SK-N-DZ (cell line): ENCODE measurements at regions not wholly inside any gene's neighbourhood (a gene's known extent, or its start where the extent isn't known, plus 50 kb on each side); places are given as distances from the start of the nearest gene placed in this dataset.
"Not testable (repeated sequence)": the region's sequence is repeated elsewhere in the genome, so short reads cannot be mapped to it uniquely, and the experiment has no call there.

Experiments
- DNase-seq: peaks from one replicate; pipeline ENCODE4 v3.0.0-alpha.2; 2015; ENCODE audit warnings: low spot score

DNA sequence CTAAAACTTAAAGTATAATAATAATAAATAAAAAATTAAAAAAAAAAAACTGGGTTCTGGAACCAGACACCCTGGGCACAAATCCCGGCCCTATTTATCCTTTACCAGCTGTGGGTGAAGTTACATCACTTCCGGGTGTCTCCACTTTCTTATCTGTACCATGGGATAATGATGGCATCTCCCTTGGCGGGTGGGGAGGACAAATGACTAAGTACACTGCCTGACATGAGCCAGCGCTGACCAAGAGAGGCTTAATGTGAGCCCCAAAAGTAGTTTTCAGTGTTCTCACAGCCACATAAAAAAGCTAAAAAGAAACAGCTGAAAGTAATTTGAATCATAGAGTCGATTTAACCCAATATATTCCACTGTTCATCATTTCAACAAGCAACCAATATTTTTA lies 424.9 kb downstream of the SOX9 start:
- DNase-seq, result no peak

DNA sequence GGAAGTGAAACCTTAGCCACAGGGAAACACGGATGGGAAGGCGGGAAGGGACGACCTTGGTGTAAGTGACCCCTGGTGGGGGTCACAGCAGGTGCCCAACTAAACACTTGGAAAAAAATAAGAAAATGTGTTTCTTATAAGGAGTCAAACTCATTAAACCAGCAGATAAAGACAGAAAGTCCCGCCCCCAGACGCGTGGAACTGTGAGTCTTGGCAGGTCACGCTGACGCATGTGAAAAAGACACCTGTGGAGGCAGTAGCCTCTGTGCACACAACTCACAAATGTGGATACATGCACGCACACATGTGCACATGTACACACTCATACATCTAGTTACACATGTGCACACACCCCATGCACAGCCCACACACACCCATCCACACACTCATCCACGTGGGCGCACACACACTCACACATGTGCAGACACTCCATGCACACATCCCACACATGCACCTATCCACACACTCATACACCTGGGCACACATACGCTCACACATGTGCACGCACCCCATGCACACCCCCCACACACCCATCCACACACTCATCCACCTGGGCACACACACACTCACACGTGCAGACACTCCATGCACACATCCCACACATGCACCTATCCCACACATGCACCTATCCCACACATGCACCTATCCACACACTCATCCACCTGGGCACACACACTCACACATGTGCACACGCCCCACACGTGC lies 432.4 kb downstream of the SOX9 start:
- no peak for DNase-seq

DNA sequence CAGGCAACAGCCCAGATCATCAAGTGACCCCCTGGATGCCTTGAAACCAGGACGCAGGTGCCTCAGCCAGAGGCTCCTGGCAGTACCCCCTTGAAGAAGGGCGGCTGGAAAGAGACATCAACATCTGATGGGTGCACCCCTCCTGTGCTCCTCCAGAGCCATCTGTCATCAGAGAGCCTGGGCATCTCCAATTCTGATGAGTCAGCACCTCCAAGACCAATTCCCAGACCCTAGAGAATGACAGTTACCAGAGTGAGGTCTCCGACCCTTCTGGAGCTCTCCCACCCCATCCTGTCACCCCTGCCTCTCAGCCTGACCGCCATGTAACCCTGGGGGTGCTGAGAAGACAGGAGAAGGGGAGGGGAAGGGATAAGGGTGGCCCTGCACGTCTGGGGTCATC lies 433.7 kb downstream of the SOX9 start:
- DNase-seq, result no peak

DNA sequence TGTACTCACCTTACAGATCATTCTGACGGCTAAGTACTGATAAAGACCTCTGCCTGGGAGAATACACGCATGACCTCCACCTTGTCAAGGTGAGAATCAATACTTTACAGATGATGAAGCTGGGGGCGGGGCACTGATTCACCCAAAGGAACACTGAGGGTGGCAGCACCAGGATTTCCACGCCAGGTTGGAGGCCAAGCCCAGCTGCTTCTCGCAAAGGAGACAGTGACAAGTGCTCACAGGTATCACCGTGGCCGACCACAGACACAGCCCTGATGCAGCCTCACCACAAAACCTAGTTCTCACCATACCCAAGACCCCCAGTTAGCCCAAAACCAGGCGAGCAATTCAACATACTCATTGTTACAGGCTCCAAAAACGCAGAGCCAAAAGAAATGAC lies 434.2 kb downstream of the SOX9 start:
- DNase-seq, result no peak

DNA sequence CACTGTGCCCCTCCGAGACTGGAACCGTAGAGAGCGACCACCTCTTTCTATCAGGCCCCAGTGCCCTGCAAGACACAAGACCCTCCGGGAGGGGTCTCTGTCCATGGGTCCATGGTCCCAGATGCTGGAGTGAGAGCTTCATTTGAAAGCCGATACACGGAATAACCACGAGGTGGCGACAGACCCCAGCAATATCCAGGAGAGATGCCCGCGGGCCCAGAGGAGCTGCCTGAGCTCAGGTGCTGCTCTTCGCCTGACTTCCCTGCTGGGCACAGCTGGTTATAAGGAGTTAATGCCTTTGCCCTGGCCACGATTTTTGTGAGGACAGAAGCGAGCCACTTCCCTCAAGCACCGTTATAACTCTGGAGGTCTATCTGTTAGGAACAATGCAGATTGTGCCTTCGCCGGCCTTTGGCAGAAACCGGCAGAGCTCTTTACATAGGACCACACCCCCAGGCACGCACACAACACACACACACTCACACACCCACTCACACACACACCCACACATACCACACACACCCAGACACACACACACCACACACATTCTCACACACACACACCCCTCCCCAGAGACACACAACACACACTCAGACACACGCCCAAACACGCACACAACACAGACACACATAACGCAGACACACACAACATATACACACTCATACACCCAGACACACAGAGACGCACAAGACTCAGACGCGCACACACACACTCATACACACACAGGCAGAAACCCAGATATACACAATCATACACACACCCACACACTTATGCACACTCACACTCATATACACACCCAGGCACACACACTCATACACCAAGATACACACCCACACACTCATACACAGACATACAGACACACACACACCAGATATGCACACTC lies 436.4 kb downstream of the SOX9 start:
- DNase-seq, result peak; percentile 90

DNA sequence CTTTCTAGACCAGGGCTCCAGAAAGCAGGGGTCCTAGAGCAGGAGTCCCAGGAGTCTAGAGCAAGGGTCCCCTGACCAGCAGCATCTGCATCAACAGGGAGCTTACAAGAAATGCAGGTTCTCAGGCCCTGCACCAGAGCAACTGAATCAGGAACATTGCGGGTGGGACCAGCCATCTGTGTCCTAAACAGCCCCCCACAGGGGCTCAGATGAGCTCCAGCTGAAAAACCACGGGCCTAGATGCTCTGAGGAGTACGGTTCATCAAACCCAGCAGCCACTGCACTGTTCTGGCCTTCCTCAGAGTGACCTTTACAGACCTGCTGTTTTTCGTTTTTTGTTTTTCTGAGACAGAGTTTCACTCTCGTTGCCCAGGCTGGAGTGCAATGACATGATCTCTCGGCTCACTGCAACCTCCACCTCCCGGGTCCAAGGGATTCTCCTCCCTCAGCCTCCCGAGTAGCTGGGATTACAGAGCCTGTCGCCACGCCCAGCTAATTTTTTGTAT lies 438.2 kb downstream of the SOX9 start:
- no peak for DNase-seq

DNA sequence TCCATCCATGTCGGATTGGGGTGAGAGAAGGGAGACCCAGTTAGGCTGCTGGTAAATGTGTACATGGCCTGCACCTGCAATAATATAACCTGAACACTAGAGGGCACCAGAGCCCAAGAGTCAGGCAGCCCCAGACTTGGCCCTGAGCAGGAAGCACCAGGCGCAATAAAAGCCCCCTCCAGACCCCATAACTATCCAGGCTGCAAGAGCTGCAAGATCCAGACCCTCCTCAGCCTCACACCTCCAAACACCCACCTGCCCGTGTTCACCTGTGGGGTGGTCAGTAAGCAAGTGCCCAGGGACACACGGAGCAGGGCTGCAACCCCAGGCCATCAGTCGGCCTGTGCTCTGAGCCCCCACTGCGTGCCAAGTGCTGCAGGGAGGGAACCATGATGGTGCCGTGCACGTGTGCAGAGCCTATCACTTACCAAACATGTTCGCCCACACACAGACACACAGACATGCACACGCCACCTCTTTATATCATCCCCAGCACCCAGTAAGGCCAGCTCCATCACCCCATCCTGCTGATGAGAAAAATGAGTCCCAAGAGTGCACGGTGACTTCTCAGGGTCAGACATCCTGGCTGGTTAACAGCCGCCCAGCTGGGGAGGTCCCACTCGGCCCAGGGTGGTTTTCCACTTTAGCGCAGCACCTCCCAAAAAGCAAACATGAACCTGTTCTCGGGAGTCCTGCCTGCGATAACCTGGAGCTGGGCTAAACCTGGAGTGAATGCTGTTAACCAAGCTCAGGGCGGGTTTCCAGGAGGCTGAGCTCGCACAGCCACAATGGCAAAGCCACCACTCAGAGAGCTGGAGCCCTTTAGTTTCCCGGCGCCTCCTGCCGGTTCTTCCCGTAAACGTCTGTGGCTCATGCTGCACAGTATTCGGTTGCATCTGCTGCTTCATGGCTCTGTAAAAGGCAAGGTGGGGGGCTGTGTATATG lies 439.8 kb downstream of the SOX9 start:
- DNase-seq, result peak; percentile 78

DNA sequence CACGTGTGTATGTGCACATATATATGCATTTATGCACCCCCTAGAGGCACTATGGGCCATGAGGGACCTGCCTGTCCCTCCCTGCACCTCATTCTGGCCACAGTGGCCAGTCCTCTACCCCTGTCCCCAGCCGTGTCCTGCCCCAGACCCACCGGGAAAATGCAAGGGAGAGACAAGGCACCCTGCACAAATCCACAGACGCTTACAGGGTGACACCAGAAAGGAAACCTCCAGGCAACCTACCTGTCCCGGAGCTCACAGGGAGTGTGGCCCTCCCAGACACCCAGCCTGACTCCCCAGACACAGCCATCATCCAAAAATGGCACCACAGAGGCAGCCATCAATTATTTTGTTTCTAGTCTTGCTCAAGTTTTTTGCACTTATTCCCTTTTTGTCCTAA lies 440.4 kb downstream of the SOX9 start:
- DNase-seq, result no peak

DNA sequence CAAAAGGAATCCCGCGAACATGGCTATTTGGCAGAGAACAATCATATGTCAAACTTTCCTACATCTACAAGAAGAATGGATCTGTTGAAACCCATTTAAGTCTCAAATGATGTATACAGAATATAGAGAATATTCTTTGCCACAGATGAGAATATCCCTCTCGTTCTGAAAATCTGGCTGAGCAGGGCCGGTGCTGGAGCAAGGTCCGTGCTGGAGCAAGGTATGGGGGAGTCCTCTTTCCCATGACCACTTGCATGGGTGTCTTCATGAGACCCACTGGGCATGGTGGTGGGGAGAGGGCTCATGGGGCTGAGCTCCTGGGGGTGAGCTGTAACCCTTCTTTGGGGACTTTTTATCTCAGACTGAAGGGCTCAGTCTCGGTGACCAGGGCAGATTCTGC lies 440.9 kb downstream of the SOX9 start:
- DNase-seq, result no peak

DNA sequence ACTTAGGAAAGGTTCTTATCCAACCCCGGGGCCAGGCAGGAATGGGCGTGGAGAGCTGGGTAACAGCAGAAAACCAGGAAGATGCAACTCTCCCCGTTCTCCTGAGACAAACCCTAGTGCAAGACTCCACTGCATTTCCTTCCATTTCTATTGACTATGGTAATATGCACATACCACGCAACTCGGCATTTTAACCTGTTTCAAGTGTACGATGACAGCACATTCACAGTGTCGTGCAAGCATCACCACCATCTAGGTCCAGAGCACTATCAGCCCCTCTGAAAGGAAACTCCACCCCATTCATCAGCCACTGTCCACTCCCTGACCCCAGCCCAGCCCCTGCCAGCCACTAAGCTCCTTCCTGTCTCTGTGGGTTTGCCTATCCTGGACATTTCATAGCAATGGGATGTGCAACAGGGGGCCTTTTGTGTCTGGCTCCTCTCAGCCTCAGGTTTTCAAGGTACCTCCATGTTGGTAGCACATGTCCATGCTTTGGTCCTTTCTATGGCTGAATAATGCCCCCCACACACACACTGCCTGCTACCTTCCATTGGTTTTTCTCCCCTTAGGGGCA lies 441.9 kb downstream of the SOX9 start:
- DNase-seq, result no peak

DNA sequence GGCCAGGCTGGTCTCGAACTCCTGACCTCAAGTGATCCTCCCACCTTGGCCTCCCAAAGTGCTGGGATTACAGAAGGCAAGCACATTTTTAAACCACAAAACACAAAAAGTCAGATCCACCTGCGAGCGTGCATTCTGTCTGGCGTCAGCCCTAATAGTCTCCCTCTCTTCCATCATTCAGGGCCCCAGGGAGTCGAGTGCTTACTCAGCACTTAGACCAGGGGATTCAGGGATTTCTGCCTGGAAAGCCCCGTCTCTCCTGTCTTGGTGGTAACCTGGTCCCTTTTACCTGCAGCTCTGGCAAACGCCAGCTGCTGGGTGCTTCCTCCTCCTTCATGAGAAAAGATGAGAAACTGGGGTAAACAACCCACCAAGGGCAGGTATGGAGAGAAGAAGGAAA lies 443.1 kb downstream of the SOX9 start:
- DNase-seq, result no peak

DNA sequence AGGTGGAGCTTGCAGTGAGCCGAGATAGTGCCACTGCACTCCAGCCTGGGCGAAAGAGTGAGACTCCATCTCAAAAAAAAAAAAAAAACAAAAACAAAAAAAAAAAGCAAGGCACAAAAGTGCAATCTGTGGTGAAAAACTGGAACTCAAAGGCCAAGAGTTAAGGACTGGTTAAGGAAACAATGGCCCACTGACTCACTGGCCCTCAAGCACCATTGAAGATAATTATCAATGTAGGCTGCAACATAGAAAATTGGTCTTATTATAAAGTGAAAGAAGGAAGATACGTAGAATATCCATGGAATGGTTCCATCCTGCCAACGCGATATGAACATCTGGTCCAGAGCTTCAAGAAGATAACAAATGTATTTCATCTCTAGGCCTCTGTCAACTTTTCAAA lies 444.2 kb downstream of the SOX9 start:
- no peak for DNase-seq

DNA sequence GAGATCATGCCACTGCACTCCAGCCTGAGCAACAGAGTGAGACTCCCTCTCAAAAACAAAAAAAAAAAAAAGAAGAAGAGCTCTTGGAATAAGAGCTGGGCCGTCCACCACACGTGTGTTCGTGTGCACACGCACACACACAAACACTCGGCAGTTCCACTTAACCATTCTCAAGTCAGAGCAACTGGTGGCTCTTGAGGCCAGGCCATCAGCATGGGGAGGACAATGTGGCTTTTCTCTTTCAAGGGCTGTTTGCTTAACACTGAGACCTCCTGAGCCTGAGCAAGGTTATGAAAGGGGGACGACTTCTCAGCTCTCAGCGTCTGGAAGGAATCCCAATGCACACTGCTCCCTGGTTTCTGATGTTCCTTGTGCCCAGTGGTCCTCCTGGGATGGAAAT lies 444.9 kb downstream of the SOX9 start:
- DNase-seq, result no peak

DNA sequence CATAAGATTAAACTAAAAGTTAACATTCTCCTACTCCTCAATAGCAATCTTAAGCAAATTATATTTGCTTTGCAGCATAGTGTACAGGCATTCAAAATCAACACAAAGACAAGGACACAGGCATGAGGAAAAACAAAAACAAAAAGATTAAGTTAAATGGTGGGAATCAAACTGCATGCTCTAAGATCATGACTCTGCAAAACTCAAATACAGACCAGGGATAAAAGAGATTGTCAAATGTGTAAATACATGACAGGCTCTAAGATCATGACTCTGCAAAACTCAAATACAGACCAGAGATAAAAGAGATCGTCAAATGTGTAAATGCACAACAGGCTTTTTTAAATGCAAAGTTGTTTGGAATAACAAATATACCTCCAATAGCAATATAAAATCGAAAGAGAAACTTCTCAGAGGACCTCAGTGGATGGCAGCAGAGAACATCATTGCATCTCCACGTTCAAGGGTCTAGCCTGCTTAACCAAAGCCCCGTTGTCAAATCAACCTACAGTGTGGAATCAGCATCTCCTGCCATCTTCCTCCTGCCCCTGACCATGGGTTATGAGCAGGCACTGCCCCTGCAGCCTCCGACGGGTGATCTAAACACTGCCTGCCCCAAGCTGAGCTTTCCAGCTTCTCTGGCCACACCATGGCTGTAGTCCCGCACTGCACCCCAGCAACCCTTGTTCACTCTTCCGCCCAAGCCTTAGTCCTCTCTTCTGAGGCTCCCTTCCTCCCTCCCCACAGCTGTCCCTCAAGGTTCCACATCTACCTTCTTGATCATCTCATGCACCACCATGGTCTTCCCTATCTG lies 446.1 kb downstream of the SOX9 start:
- no peak for DNase-seq

DNA sequence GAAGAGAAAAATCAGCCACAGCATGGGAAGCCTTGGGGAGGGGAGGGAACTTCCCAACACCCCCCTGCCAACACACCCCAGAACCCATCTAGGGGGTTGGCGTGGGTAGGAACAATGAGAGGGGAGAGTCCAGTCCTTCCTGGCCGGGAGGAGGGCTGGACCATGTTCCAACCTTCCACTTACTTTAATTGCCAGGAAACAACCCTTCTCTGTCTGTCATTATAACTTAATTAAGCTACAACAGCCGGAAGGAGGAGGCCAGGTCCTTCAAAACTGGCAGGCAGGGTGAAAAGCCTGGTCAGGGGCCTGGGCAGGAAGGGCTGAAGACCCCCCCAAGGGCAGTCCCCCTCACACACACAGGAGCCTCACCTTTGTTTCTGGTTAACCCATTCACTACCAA lies 447.0 kb downstream of the SOX9 start:
- DNase-seq, result peak; percentile 76

DNA sequence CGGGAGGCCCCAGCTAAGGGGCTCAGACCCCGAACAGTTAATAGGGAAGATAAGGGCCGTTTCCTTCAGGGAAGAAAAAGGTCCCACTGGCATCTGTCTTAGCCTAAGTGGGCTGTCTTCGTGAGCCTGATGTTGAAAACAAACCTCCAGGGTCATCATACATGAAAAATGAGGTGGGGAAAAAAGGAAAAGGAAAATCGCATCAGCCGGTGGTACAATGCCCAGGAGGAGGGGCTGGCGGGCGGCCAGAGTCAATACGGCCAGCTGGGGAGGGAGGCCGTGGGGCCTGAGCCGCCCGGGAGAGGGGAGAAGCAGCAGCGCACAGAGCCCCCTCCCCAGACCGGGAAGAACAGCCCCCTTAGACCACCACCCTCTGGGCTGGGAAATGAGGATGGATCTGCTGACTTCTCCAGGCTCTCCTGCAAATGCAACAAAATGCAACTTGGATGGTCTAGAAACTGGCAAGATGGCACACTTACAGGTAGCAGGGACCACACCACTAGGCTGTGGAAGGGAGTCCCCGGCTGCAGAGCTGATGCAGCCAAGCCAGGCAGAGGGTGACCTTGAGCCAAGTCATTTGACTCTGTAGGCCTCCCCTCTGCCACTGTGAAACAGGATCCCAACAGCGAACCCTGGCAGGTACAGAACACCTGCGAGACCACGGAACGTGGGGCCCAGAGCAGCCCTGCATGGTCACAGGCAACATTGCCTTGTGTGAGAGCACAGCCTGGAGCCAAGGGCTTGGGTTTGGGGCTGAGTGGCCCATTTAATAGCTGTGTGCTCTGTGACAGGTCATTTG lies 448.5 kb downstream of the SOX9 start:
- DNase-seq, result no peak

DNA sequence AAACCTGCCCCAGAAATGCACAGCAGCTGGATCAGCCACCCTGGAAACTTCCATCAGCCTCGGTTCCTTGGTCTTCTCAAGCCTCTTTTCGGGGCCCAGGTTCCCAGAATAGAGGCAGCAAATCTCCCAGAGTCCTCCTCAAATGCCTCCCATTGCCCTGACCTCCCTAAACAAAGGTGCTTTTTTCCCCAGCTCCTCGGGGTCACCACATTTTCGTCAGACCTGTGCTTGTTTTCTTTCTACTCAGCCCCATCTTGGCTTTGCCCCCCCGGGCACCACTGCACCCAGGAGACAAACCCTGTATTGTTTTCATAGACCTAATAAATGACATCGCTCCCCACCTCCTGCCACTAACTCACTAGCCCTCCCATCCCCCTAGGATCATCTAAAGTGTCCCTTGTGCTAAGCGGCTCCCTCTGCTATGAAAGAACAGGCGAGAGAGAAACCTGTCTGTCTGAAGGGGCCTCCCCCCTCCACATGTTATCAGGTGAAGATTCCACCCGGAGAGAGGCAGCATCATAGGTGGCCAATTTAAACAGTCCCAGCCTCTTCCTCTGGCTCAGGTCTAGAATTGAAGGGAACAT lies 451.1 kb downstream of the SOX9 start:
- DNase-seq, result no peak

DNA sequence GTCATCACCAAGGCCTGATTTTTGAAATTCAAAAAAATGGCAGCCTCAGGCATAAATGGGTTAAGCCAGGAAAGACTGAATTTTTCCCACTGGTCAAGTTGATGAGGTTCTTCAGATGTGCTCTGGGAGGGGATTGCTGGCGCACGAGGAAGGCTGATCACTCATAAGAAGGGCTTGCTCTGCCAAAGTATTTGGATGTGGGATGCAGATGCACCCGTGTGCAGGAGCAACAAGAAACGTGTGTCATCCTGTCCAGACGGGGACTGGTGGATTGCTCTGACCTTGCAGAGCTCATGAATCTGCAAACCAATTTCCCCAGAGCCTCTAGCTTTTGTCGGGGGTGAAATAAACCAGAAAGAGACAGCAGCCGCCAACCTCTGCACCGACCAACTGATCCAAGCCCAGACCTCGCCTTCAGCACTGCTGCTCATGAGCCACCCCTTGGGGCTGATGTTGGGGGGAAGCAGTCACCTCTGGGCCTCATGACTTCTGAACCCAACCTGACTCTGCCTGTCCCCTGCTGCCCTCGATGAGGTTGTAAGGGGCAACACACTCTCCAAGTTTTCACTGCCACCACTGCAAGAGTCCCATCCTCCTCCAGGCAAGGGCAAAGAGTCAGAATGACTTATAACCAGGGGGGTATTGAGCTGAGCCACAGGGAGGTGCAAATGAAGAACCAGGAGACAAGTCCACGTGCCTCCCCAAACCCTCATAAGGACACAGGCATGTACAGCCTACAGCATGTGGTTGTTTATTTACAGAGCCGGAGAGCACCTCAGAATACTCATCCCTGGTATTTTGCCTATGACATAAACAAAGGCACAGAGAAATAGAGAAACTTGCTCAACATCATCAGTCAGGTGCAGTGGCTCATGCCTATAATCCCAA lies 452.0 kb downstream of the SOX9 start:
- no peak for DNase-seq

DNA sequence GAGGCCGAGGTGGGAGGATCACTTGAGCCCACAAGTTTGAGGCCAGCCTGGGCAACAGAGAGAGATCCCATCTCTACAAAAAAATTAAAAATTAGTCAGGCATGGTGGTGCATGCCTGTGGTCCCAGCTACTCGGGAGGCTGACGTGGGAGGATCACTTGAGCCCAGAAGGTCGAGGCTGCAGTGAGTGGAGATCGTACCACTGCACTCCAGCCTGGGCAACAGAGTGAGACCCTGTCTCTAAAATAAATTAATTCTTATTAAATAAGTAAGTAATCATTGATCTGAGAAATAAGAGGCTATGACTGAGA lies 452.6 kb downstream of the SOX9 start:
- not testable (repeated sequence) for DNase-seq
